Osteoblast (primary cell): ENCODE measurements at regions not wholly inside any gene's neighbourhood (a gene's known extent, or its start where the extent isn't known, plus 50 kb on each side); places are given as distances from the start of the nearest gene placed in this dataset.

ENCODE experiments used
- DNase-seq: peaks from one replicate; pipeline ENCODE4 v3.0.0; 2011; ENCODE audit warnings: low spot score, mixed read lengths; ENCODE audit not compliant: insufficient read length; ENCODE audit errors: missing footprints
- H2AFZ ChIP-seq: 2 replicates; pipeline ENCODE4 v1.6.0; 2011; ENCODE audit warnings: mild to moderate bottlenecking, low read length
- H3K27ac ChIP-seq: 2 replicates; pipeline ENCODE4 v1.5.1; 2011; ENCODE audit warnings: mild to moderate bottlenecking, low read depth, low read length, moderate library complexity
- H3K27me3 ChIP-seq: 2 replicates; pipeline ENCODE4 v1.6.0; 2012; ENCODE audit warnings: mild to moderate bottlenecking, control low read depth, inconsistent platforms, low read length, moderate library complexity; ENCODE audit not compliant: insufficient read depth
- H3K36me3 ChIP-seq: 2 replicates; pipeline ENCODE4 v1.5.1; 2011; ENCODE audit warnings: mild to moderate bottlenecking, low read length, control low read depth, moderate library complexity; ENCODE audit not compliant: insufficient read depth
- H3K4me1 ChIP-seq: 2 replicates; pipeline ENCODE4 v1.5.1; 2011; ENCODE audit warnings: mild to moderate bottlenecking, low read length, control low read depth, moderate library complexity; ENCODE audit not compliant: insufficient read depth
- H3K4me2 ChIP-seq: 2 replicates; pipeline ENCODE4 v1.6.0; 2011; ENCODE audit warnings: mild to moderate bottlenecking, low read length; ENCODE audit not compliant: insufficient read depth
- H3K4me3 ChIP-seq: fragments of 200-600 bp; sonication (generic); 3 replicates; pipeline ENCODE4 v1.5.1; 2012; ENCODE audit warnings: mild to moderate bottlenecking, low read length, inconsistent platforms; ENCODE audit not compliant: insufficient read depth
- H3K79me2 ChIP-seq: 2 replicates; pipeline ENCODE4 v1.6.0; 2012; ENCODE audit warnings: mild to moderate bottlenecking, low read length, control low read depth, inconsistent platforms; ENCODE audit not compliant: insufficient read depth
- H3K9me3 ChIP-seq: 2 replicates; pipeline ENCODE4 v1.5.1; 2011; ENCODE audit warnings: low read depth, low read length, control low read depth
- H4K20me1 ChIP-seq: 2 replicates; pipeline ENCODE4 v1.6.0; 2012; ENCODE audit warnings: mild to moderate bottlenecking, low read length, control low read depth; ENCODE audit not compliant: insufficient read depth
- TF ChIP-seq, protein P1 (sequence below): IDR thresholded peaks from 2 replicates; pipeline ENCODE4 v1.5.1; 2011; ENCODE audit warnings: mild to moderate bottlenecking, low read depth, low read length, moderate library complexity; ENCODE audit errors: extremely low read depth

DNA sequence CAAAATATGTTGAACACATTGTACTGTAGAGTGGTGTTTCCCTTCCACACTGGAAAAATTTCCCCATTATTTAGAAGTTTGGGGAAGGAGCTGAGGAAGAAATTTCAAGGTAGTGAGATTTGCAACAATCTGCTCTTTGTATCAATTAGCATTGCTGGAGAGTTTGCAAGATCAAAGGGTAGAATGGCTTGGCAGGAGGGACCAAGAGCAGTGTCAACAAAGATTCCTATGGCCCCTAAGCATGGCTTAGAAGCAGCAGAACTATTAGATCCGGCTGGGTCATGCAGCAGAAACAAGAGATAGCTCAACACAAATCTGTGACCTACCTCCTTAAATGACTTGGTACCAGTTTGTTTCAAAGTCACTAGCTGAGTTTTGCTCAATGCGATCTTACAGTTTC lies 175.0 kb downstream of the C3orf38 start:
- Histone ChIP-seq H3K79me2 (no peaks in the 10 kb centered on the region), H3K27ac (no peak overlapping the region), H4K20me1 (no peaks in the 10 kb centered on the region), H3K27me3 (no peaks in the 10 kb centered on the region), H3K4me2 (no peak overlapping the region), H3K4me3 (no peak overlapping the region), H3K9me3 (no peaks in the 10 kb centered on the region), H2AFZ (no peak overlapping the region), H3K4me1 (no peaks in the 10 kb centered on the region), H3K36me3 (no peaks in the 10 kb centered on the region)
- TF ChIP-seq, protein P1, sequence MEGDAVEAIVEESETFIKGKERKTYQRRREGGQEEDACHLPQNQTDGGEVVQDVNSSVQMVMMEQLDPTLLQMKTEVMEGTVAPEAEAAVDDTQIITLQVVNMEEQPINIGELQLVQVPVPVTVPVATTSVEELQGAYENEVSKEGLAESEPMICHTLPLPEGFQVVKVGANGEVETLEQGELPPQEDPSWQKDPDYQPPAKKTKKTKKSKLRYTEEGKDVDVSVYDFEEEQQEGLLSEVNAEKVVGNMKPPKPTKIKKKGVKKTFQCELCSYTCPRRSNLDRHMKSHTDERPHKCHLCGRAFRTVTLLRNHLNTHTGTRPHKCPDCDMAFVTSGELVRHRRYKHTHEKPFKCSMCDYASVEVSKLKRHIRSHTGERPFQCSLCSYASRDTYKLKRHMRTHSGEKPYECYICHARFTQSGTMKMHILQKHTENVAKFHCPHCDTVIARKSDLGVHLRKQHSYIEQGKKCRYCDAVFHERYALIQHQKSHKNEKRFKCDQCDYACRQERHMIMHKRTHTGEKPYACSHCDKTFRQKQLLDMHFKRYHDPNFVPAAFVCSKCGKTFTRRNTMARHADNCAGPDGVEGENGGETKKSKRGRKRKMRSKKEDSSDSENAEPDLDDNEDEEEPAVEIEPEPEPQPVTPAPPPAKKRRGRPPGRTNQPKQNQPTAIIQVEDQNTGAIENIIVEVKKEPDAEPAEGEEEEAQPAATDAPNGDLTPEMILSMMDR: no peak
- DNase-seq: no peak

DNA sequence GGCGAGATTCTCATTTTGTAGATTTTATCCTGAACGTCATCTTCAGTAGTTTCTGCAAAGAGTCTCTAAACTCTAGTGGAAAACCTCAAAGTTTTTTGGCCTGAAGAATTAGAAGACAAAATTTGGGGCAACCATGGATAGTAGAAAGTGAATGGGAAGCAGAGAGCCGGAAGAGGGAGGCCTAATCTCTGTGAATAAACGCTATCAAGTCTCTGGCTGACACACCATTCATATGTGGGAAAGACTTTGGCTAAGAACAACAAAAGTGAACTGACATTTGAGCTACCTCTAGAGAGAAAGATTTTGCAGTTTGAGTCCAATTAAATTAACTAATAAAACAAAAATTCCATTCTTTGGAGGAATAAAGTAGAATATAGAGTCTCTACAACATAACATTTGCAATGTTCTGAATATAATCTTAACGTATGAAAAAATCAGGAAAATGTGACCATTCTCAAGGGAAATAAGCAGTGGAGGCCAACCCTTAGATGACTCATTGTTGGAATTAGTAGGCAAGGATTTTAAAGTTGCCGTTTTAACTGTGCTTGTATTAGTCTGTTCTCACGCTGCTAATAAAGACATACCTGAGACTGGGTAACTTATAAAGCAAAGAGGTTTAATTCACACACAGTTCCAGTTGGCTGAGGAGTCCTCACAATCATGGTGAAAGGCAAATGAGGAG lies 184.6 kb downstream of the C3orf38 start:
- Histone ChIP-seq H3K4me2 (no peak overlapping the region), H3K9me3 (no peaks in the 10 kb centered on the region), H3K27me3 (no peaks in the 10 kb centered on the region), H3K27ac (no peak overlapping the region), H3K36me3 (no peaks in the 10 kb centered on the region), H2AFZ (no peak overlapping the region), H4K20me1 (no peaks in the 10 kb centered on the region), H3K4me3 (no peak overlapping the region), H3K79me2 (no peaks in the 10 kb centered on the region), H3K4me1 (no peaks in the 10 kb centered on the region)
- TF ChIP-seq, protein P1: no peak
- DNase-seq: no peak

DNA sequence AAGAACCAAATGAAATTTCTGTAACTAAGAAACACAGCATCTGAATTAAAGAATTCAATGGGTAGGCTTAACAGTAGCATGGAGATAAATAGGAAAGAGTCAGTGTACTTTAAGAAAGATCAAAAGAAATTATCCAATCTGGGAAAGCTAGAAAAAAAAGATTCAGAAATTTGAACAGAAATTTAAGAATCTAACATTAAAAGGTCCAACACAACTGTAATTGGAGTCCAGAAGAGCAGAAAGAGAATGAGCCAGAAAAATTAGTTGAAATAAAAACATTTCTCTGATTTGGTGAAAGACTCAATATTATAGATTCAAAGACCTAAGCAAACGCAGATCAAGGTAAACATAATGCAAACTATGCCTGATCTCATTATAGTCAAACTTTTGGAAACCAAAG lies 187.1 kb downstream of the C3orf38 start:
- Histone ChIP-seq H3K4me3 (no peak overlapping the region), H3K79me2 (no peaks in the 10 kb centered on the region), H2AFZ (no peak overlapping the region), H3K27ac (no peak overlapping the region), H4K20me1 (no peaks in the 10 kb centered on the region), H3K4me1 (no peaks in the 10 kb centered on the region), H3K9me3 (no peaks in the 10 kb centered on the region), H3K4me2 (no peak overlapping the region), H3K27me3 (no peaks in the 10 kb centered on the region), H3K36me3 (no peaks in the 10 kb centered on the region)
- TF ChIP-seq, protein P1: no peak
- DNase-seq: no peak

DNA sequence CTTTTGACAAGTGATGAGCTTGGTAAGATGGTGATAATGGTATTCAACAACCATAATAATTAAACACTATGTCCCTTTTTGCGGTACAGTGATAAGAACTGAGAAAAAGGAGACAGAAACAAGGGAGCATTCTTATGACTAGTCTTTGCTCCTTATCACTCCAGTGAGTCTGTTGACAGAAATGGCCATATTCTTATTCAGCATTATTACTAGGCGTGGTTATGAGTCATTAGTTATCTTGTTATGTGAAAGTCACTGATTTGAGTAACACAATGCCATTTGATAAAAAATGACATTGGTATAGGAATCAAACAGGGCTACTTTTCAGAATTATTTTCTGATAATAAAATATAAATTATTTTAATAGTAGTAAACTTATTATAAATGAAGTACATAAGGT lies 193.5 kb downstream of the C3orf38 start:
- H3K27me3 ChIP-seq: no peaks in the 10 kb centered on the region
- TF ChIP-seq, protein P1: no peak
- no peaks in the 10 kb centered on the region for H3K4me1 ChIP-seq
- H3K36me3 ChIP-seq: no peaks in the 10 kb centered on the region
- DNase-seq: no peak
- H2AFZ ChIP-seq: no peak overlapping the region
- no peak overlapping the region for H3K4me2 ChIP-seq
- H4K20me1 ChIP-seq: no peaks in the 10 kb centered on the region
- H3K4me3 ChIP-seq: no peak overlapping the region
- no peaks in the 10 kb centered on the region for H3K79me2 ChIP-seq
- H3K27ac ChIP-seq: no peak overlapping the region
- no peaks in the 10 kb centered on the region for H3K9me3 ChIP-seq
